Lower leg skin (tissue), 3 donors: ENCODE measurements at regions not wholly inside any gene's neighbourhood (a gene's known extent, or its start where the extent isn't known, plus 50 kb on each side); places are given as distances from the start of the nearest gene placed in this dataset.

Source experiments
- CTCF ChIP-seq, 3 donors: fragments of 450-650 bp; IDR thresholded peaks; one replicate each; pipeline ENCODE4 v1.5.1; 2016; ENCODE audit warnings: antibody characterized with exemption in 3 of 3, mild to moderate bottlenecking in 3 of 3, moderate library complexity in 2 of 3
- POLR2A ChIP-seq, 2 donors: fragments of 450-650 bp; IDR thresholded peaks; one replicate each; pipeline ENCODE4 v1.6.1; 2016 to 2017; ENCODE audit warnings: antibody characterized with exemption in 2 of 2, mild to moderate bottlenecking in 1 of 2, moderate library complexity in 1 of 2

- TF ChIP-seq CTCF (IDR thresholded peaks at IDR 0.05) (no peak), POLR2A (IDR thresholded peaks at IDR 0.05) (no peak)
These were observed 154.0 kb upstream of the LMNTD1 start for GRCh38 chr12:25707056-25707455.
